ENCODE measurements at regions not wholly inside any gene's neighbourhood (a gene's known extent, or its start where the extent isn't known, plus 50 kb on each side); places are given as distances from the start of the nearest gene placed in this dataset.
A peak's percentile ranks its signal among the peaks of the same experiment; 100 is the strongest.
"Not testable (repeated sequence)": the region's sequence is repeated elsewhere in the genome, so short reads cannot be mapped to it uniquely, and the experiment has no call there.

GRCh38 chr16:13631213-13631767, 288.7 kb upstream of the ERCC4 start:
- DNase-seq: no peak

- no peak for DNase-seq
Measured at GRCh38 chr16:13631916-13632315, 288.0 kb upstream of the ERCC4 start.

DNA sequence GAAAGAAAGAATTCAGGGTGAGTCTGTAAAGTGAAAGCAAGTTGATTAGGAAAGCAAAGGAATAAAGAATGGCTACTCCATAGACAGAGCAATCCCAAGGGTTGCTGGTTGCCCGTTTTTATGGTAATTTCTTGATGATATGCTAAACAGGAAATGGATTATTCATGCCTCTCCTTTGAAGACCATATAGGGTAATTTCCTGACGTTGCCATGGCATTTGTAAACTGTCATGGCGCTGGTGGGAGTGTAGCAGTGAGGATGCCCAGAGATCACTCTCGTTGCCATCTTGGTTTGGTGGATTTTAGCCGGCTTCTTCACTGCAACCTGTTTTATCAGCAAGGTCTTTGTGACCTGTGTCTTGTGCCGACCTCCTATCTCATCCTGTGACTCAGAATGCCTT, 287.4 kb upstream of the ERCC4 start:
- not testable (repeated sequence) for DNase-seq

DNA sequence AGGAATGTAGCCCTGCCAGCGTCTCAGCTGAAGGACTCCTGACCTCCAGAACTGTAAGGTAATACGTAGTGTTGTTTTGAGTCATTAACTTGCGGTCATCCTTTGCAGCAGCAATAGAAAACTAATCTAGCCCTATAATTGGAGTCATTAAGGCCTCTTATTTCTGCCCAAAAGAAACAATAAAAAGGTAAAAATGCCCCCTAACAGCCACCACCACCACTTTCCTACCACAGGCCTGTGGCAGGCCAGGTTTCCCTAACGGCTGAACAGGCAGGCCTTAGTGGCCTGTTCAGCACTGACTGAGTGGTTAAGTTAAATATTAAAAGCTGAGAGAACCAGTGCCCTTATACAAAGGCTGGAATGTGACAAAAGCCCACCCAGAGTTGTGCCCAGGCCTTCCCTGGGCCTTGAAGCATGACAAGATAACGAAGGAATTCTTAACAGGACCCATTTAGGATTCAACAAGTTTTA, 286.5 kb upstream of the ERCC4 start:
- peak; percentile 22 for DNase-seq

DNA sequence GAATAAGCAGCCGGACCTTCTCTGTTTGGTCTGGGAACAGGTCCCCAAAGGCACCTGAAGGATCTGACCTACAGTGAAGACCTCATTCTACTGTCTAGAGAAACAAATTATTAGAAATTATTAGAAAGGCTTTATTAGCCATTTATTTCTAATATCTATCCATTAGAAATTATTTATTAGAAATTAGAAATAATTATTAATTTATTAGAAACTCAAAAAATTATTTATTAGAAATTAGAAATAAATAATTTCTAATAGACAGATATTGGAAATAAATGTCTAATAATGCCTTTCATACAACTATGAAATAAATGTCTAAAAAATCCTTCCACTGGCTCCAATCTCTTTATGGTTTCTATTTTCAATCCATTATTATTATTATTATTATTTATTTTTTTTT, 285.7 kb upstream of the ERCC4 start:
- DNase-seq: no peak

- DNase-seq: no peak
Measured at GRCh38 chr16:13634959-13635358, 285.0 kb upstream of the ERCC4 start.

DNA sequence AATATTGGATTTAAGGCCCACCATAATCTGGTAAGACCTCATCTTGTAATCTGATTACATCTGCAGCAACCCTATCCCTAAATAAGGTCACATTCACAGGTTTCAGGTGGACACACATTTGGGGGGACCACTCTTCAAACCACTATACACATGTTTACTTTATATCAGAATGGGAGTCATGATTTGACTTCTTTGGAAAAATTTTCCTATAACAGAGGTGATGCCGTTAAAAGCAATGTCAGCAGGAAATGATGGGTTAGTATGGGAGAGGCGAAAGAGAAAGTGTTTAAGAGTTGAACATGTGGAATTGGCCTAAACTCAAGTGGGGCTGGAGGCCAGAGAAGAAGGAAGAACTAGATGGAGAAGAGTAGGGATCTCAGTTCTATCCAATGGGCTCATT, 281.7 kb upstream of the ERCC4 start:
- DNase-seq: no peak

GRCh38 chr16:13643412-13643811, 276.5 kb upstream of the ERCC4 start:
- DNase-seq: no peak

GRCh38 chr16:13645601-13646245, 274.2 kb upstream of the ERCC4 start:
- peak; percentile 18 for DNase-seq

DNA sequence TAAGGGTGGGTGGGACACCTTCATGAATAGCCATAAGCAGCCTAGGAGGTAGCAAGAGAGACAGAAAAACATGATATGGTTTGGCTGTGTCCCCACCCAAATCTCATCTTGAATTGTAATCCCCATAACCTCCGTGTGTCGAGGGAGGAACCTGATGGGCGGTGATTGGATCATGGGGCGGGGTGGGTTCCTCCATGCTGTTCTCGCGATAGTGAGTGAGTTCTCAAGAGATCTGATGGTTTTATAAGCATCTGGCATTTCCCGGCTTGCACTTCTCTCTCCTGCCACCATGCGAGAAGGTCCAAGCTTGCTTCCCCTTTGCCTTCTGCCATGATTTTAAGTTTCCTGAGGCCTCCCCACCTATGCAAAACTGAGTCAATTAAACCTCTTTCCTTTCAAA, 259.1 kb upstream of the ERCC4 start:
- no peak for DNase-seq

GRCh38 chr16:13665876-13666275, 254.1 kb upstream of the ERCC4 start:
- DNase-seq: no peak

GRCh38 chr16:13672196-13672595, 247.8 kb upstream of the ERCC4 start:
- no peak for DNase-seq

- DNase-seq: no peak
Measured at GRCh38 chr16:13680021-13680889, 239.7 kb upstream of the ERCC4 start.

DNA sequence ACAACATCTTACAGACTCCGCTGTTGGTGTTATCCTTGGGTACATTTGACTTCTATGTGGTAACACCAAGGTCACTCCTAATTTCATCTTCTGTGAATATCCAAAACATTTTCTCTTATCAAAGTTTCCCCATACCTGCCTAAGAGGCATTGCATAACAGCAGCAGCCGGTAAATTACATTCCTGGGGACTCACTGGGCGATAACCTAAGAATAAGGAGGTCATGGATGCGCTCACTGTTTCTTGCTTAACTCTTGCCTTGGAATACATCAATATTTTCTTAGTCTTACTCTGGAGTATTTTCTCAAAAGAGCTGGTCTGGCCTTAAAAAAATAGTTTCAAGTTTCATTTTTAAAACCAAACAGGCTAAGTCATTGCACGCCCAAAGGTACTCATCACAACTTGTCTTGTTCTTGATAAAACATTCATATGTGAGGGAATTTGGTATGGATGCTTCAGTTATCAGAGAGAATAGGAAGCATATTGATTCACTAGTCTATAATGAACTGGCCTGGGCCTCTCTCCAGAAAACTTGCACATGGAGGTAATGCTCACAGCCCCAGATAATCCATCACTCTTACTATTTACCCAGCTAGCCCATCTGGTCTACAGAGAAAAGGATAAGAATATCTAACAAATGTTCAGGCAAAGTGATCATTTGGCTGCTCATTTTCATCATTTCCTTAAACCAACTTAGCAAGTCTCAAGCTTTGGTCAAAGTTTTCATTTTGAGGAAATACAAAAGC, 235.0 kb upstream of the ERCC4 start:
- DNase-seq: no peak

DNA sequence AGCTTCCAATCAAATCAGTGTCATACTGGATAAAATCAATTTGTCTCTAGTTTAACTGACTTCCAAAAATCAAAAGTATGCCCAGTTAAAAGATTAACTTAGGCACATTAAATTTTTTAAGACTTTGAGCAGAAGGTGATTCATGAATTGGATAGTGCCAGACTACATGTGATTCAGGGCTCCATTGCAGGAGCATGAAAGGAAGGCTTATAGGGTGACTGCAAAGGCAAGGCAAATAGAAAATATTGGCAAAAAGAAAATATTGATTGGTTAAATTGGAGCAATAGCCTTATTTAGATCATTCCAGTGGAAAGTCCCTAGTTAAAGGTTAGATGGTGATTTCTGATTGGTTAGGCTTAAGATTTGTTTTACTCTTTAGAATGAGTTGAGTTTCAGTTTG, 223.9 kb upstream of the ERCC4 start:
- DNase-seq: no peak

DNA sequence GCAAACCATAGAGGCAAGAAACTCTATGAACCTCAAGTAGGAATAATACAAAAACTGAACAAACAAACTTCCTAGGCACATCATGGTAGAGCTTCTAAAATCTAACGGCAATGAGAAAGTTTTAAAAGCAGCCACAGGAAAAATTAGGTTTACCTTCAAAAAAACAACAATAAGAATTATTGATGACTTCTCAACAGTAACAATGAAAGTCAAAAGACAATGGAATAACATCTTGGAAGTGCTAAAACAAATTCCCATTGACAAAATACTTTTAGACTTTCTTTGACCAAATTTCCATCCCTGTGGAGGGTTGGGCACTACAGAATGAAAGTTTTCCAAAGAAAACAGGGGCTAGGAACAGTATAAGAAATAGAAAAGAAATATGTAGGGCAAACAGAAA, 222.9 kb upstream of the ERCC4 start:
- DNase-seq: no peak

- DNase-seq: no peak
Measured at GRCh38 chr16:13697568-13697967, 222.4 kb upstream of the ERCC4 start.

DNA sequence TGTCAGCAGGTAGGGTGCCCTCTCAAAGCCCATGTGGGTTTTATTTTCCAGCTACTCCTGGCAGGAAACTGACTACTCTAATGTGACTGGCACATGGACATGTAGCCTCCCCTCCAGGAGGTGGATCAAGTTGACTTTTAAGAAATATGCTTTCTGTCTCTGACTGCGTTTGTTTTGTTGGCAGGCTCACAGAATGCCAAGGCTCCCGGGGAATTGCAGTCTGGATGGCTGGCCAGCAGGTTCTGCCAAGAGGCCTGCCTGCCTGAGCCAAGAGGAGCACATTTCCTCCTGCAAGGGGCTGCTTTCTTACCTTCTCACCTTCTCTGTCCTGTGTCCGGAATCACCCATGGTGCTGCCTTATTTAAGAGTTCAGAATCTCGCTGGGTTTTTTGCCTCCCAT, 217.3 kb upstream of the ERCC4 start:
- DNase-seq: no peak

- DNase-seq: peak; percentile 4
Measured at GRCh38 chr16:13708347-13709120, 211.4 kb upstream of the ERCC4 start.

DNA sequence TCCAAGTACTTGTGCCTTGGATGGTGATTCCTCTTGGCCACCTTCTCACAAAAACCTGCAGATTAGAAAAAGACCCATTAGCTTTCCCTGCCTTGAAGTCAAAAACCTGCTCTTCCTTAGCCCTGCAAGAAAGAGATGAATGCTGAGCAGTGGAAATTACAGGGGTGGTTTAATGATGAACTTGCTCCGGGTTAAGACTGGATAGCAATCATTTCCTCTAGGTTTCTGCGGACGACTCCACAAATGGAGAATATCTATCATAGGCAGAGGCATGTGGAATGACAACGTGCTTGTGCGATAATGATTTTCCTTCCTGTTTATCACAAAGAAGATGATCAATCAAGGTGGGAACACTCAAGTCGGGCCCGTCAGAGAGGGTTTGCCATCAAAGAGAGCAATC, 201.2 kb upstream of the ERCC4 start:
- DNase-seq: no peak

DNA sequence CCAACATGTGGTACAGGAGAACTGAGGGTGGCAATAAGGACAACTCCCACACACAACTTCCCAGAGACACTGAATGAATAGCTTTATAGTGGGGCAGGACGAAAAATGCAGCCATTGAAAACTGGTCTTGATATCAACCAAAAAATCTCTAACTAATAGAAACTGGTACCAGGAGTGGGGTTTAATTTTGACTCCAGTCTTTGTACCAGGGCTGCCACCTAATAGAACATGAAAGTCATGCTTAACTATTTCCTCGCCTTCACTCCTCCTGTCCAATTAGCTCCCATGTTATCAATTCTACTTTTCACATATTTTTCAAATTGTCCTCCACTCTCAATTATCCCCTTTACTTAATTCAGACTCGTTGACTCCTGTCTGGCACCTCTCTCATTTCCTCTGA, 192.0 kb upstream of the ERCC4 start:
- no peak for DNase-seq

- DNase-seq: no peak
Measured at GRCh38 chr16:13733561-13733960, 186.4 kb upstream of the ERCC4 start.

Data from right kidney (tissue), 1 donor.